ENCODE measurements at regions not wholly inside any gene's neighbourhood (a gene's known extent, or its start where the extent isn't known, plus 50 kb on each side); places are given as distances from the start of the nearest gene placed in this dataset.

DNA sequence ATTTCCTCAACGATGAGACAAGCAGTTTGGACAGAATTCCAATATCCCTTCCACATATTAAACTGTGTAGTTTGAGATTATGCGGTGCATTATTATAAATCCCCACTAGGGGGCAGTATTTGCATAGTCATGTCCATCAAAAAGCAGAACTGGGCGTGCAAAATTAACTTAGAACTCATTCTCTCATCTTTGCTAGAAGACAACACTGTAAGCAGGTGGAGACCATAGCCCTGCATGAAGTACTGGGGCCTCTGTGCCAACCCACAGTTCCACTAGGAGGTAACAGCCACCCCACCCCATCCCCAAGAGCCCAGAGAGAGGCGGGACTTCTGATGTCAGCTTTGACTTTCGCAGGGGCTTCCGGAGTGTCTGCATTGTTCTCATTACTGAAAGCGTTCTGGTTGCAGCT, 106.6 kb upstream of the TMC3 start (continued):
- TF ChIP-seq PBX3 (IDR thresholded peaks at IDR 0.05) (peak; percentile 20; the same call in 1 of the 2 replicates), ZBTB33 (IDR thresholded peaks at IDR 0.05; ENCODE audit: borderline replicate concordance, low read depth) (no peak)

GRCh38 chr15:81478354-81478753, 104.3 kb upstream of the TMC3 start:
- POLR2A ChIA-PET = no interaction called here
- no peaks in the 10 kb centered on the region for H3K79me2 ChIP-seq (ENCODE audit: insufficient read depth)
- no peaks in the 10 kb centered on the region for H4K20me1 ChIP-seq (ENCODE audit: insufficient read depth)
- H3K9me2 ChIP-seq = no peaks in the 10 kb centered on the region; the same call in 1 of the 2 replicates
- no peak overlapping the region for H3K4me3 ChIP-seq (ENCODE audit: low read depth in 2 of 2, low read length in 1 of 2)
- H2AFZ ChIP-seq (ENCODE audit: low read depth) = no peak overlapping the region
- no peak for DNase-seq
- TF ChIP-seq REST (IDR thresholded peaks at IDR 0.05; ENCODE audit: low read depth, low read length) (no peak), TCF12 (IDR thresholded peaks at IDR 0.05) (no peak), TEAD4 (IDR thresholded peaks at IDR 0.05; ENCODE audit: borderline replicate concordance, insufficient read depth) (no peak), RCOR1 (IDR thresholded peaks at IDR 0.05; ENCODE audit: low read length) (no peak), USF2 (IDR thresholded peaks at IDR 0.05; ENCODE audit: borderline replicate concordance, low read depth, low read length) (no peak), SMC3 (IDR thresholded peaks at IDR 0.05; ENCODE audit: low read depth, low read length) (no peak), NRF1 (IDR thresholded peaks at IDR 0.05; ENCODE audit: low read depth, low read length) (no peak), ZBTB33 (IDR thresholded peaks at IDR 0.05; ENCODE audit: borderline replicate concordance, low read depth) (no peak), CHD2 (IDR thresholded peaks at IDR 0.05; ENCODE audit: low read length, partially characterized antibody) (no peak), NFIC (IDR thresholded peaks at IDR 0.05; ENCODE audit: borderline replicate concordance) (no peak), RXRA (IDR thresholded peaks at IDR 0.05; ENCODE audit: borderline replicate concordance, low read depth) (no peak), GABPA (IDR thresholded peaks at IDR 0.05; ENCODE audit: low read depth) (no peak), RAD21 (IDR thresholded peaks at IDR 0.05; ENCODE audit: low read length) (no peak), MAX (IDR thresholded peaks at IDR 0.05; ENCODE audit: low read depth) (no peak), MEF2A (IDR thresholded peaks at IDR 0.05; ENCODE audit: borderline replicate concordance, low read depth) (no peak), MXI1 (IDR thresholded peaks at IDR 0.05; ENCODE audit: low read depth, low read length) (no peak)
- TF ChIP-seq, protein P1, sequence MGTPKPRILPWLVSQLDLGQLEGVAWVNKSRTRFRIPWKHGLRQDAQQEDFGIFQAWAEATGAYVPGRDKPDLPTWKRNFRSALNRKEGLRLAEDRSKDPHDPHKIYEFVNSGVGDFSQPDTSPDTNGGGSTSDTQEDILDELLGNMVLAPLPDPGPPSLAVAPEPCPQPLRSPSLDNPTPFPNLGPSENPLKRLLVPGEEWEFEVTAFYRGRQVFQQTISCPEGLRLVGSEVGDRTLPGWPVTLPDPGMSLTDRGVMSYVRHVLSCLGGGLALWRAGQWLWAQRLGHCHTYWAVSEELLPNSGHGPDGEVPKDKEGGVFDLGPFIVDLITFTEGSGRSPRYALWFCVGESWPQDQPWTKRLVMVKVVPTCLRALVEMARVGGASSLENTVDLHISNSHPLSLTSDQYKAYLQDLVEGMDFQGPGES (IDR thresholded peaks at IDR 0.05; ENCODE audit: low read depth, low read length) = no peak
- TF ChIP-seq, protein P2, sequence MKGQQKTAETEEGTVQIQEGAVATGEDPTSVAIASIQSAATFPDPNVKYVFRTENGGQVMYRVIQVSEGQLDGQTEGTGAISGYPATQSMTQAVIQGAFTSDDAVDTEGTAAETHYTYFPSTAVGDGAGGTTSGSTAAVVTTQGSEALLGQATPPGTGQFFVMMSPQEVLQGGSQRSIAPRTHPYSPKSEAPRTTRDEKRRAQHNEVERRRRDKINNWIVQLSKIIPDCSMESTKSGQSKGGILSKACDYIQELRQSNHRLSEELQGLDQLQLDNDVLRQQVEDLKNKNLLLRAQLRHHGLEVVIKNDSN (IDR thresholded peaks at IDR 0.05; ENCODE audit: borderline replicate concordance, low read depth) = no peak
- peaks cover 7% of the 10 kb centered on the region for H3F3A ChIP-seq (replicated peaks; ENCODE audit: insufficient read depth)
- H3K4me2 ChIP-seq = no peak overlapping the region
- no peak overlapping the region for H3K9ac ChIP-seq
- H3K36me3 ChIP-seq (replicated peaks in 1 of 2; ENCODE audit: control insufficient read depth in 1 of 2, insufficient read depth in 2 of 2, low read length in 1 of 2) = no peaks in the 10 kb centered on the region
- no peaks in the 10 kb centered on the region for H3K9me3 ChIP-seq
- CTCF ChIA-PET = interaction anchor here (0.8 to 1.9 kb wide), 7 partner anchors 68 to 720 kb away, joined by 3 to 9 read pairs (median 3); no protein-coding TSS in a partner anchor
- H3K4me1 ChIP-seq (ENCODE audit: control insufficient read depth in 1 of 2, insufficient read depth in 2 of 2, low read depth in 1 of 2, low read length in 1 of 2) = peaks cover 0 to 3% of the 10 kb centered on the region in 2 experiments; a peak in 1 of 4 replicates
- 64% methylated on average over 2 of the region's 2 CpGs for WGBS (ENCODE audit: low lambda C conversion rate)
- no peaks in the 10 kb centered on the region for H3K27me3 ChIP-seq (ENCODE audit: insufficient read depth)
- no peak overlapping the region for H3K27ac ChIP-seq (ENCODE audit: low read depth in 2 of 2, low read length in 1 of 2)
